ENCODE measurements at regions not wholly inside any gene's neighbourhood (a gene's known extent, or its start where the extent isn't known, plus 50 kb on each side); places are given as distances from the start of the nearest gene placed in this dataset.

- H3K4me1 ChIP-seq (ENCODE audit: control insufficient read depth, extremely low read depth, insufficient read depth, low read length) = no peaks in the 10 kb centered on the region
- H3K79me2 ChIP-seq (ENCODE audit: control insufficient read depth, insufficient read depth, low read length) = no peaks in the 10 kb centered on the region
- no peak overlapping the region for H3K4me3 ChIP-seq (replicated peaks in 1 of 4; ENCODE audit: control extremely low read depth in 1 of 4, insufficient read depth in 1 of 4, low read depth in 3 of 4, low read length in 4 of 4)
- H3K27me3 ChIP-seq (ENCODE audit: control insufficient read depth, insufficient read depth, low read length) = no peaks in the 10 kb centered on the region
- H3K36me3 ChIP-seq (ENCODE audit: control insufficient read depth, insufficient read depth, low read length) = no peaks in the 10 kb centered on the region
- H3K4me2 ChIP-seq (ENCODE audit: extremely low read depth, insufficient read depth, low read length) = no peak overlapping the region
- DNase-seq (ENCODE audit: low read depth in 2 of 2) = no peak
- no peak overlapping the region for H3K27ac ChIP-seq (ENCODE audit: insufficient read depth, low read length)
- TF ChIP-seq EZH2 (IDR thresholded peaks at IDR 0.05; ENCODE audit: low read length, missing control alignments) = no peak
- H3K9me3 ChIP-seq (ENCODE audit: control insufficient read depth, insufficient read depth, low read depth, low read length) = no peaks in the 10 kb centered on the region
- no peak overlapping the region for H2AFZ ChIP-seq (ENCODE audit: low read length)
- no peak overlapping the region for H3K9ac ChIP-seq (ENCODE audit: insufficient read depth, low read length)
- no peaks in the 10 kb centered on the region for H4K20me1 ChIP-seq (ENCODE audit: control insufficient read depth, extremely low read depth, insufficient read depth, low read length)
Observed at GRCh38 chr3:115348951-115349745, 202.1 kb upstream of the ZBTB20 start.

GRCh38 chr3:115350606-115351005, 203.5 kb upstream of the ZBTB20 start:
- Histone ChIP-seq H2AFZ (ENCODE audit: low read length) (no peak overlapping the region), H3K9ac (ENCODE audit: insufficient read depth, low read length) (no peak overlapping the region), H3K4me2 (ENCODE audit: extremely low read depth, insufficient read depth, low read length) (no peak overlapping the region), H3K9me3 (ENCODE audit: control insufficient read depth, insufficient read depth, low read depth, low read length) (no peaks in the 10 kb centered on the region), H3K4me1 (ENCODE audit: control insufficient read depth, extremely low read depth, insufficient read depth, low read length) (no peaks in the 10 kb centered on the region), H3K79me2 (ENCODE audit: control insufficient read depth, insufficient read depth, low read length) (no peaks in the 10 kb centered on the region), H4K20me1 (ENCODE audit: control insufficient read depth, extremely low read depth, insufficient read depth, low read length) (no peaks in the 10 kb centered on the region), H3K27me3 (ENCODE audit: control insufficient read depth, insufficient read depth, low read length) (no peaks in the 10 kb centered on the region), H3K27ac (ENCODE audit: insufficient read depth, low read length) (no peak overlapping the region), H3K4me3 (replicated peaks in 1 of 4; ENCODE audit: control extremely low read depth in 1 of 4, insufficient read depth in 1 of 4, low read depth in 3 of 4, low read length in 4 of 4) (no peak overlapping the region), H3K36me3 (ENCODE audit: control insufficient read depth, insufficient read depth, low read length) (no peaks in the 10 kb centered on the region)
- no peak for TF ChIP-seq CTCF (conservative IDR thresholded peaks at IDR 0.05 in 1 of 2, IDR thresholded peaks at IDR 0.05 in 1 of 2; ENCODE audit: low read depth in 1 of 2, low read length in 2 of 2)
- TF ChIP-seq EZH2 (IDR thresholded peaks at IDR 0.05; ENCODE audit: low read length, missing control alignments) = no peak
- DNase-seq (ENCODE audit: low read depth in 2 of 2) = peak in 1 of 2 donors; percentile 44

- no peaks in the 10 kb centered on the region for H3K79me2 ChIP-seq (ENCODE audit: control insufficient read depth, insufficient read depth, low read length)
- H3K9ac ChIP-seq (ENCODE audit: insufficient read depth, low read length) = no peak overlapping the region
- no peak overlapping the region for H3K4me3 ChIP-seq (replicated peaks in 1 of 4; ENCODE audit: control extremely low read depth in 1 of 4, insufficient read depth in 1 of 4, low read depth in 3 of 4, low read length in 4 of 4)
- no peaks in the 10 kb centered on the region for H3K4me1 ChIP-seq (ENCODE audit: control insufficient read depth, extremely low read depth, insufficient read depth, low read length)
- H3K27me3 ChIP-seq (ENCODE audit: control insufficient read depth, insufficient read depth, low read length) = no peaks in the 10 kb centered on the region
- no peaks in the 10 kb centered on the region for H3K9me3 ChIP-seq (ENCODE audit: control insufficient read depth, insufficient read depth, low read depth, low read length)
- TF ChIP-seq EZH2 (IDR thresholded peaks at IDR 0.05; ENCODE audit: low read length, missing control alignments) (no peak), CTCF (conservative IDR thresholded peaks at IDR 0.05 in 1 of 2, IDR thresholded peaks at IDR 0.05 in 1 of 2; ENCODE audit: low read depth in 1 of 2, low read length in 2 of 2) (no peak)
- H3K27ac ChIP-seq (ENCODE audit: insufficient read depth, low read length) = no peak overlapping the region
- no peak overlapping the region for H3K4me2 ChIP-seq (ENCODE audit: extremely low read depth, insufficient read depth, low read length)
- no peak overlapping the region for H2AFZ ChIP-seq (ENCODE audit: low read length)
- no peaks in the 10 kb centered on the region for H4K20me1 ChIP-seq (ENCODE audit: control insufficient read depth, extremely low read depth, insufficient read depth, low read length)
- DNase-seq (ENCODE audit: low read depth in 2 of 2) = no peak
- H3K36me3 ChIP-seq (ENCODE audit: control insufficient read depth, insufficient read depth, low read length) = no peaks in the 10 kb centered on the region
Observed at GRCh38 chr3:115351193-115351592, 204.1 kb upstream of the ZBTB20 start.
